SH-SY5Y (cell line): ENCODE measurements at regions not wholly inside any gene's neighbourhood (a gene's known extent, or its start where the extent isn't known, plus 50 kb on each side); places are given as distances from the start of the nearest gene placed in this dataset.

Experiments
- GATA2 ChIP-seq: IDR thresholded peaks from 2 replicates; pipeline ENCODE4 v1.6.1; 2011; ENCODE audit warnings: mild to moderate bottlenecking, low read depth, low read length
- GATA3 ChIP-seq: IDR thresholded peaks from 2 replicates; pipeline ENCODE4 v1.6.1; 2011; ENCODE audit warnings: low read depth, mild to moderate bottlenecking, low read length, moderate library complexity

GRCh38 chr4:96194993-96195392 is 355.1 kb downstream of the PDHA2 start:
- TF ChIP-seq GATA3 (no peak), GATA2 (no peak)
